GM21723 (cell line): ENCODE measurements at regions not wholly inside any gene's neighbourhood (a gene's known extent, or its start where the extent isn't known, plus 50 kb on each side); places are given as distances from the start of the nearest gene placed in this dataset.

ENCODE experiments used
- ATAC-seq: cut with Tn5 transposase; IDR thresholded peaks from one replicate; pipeline ENCODE4 v1.9.1; 2021; ENCODE audit warnings: mild to moderate bottlenecking, moderate library complexity; ENCODE audit not compliant: unreplicated experiment

GRCh38 chr1:58380345-58380744 lies 166.2 kb downstream of the OMA1 start:
- no peak for ATAC-seq

GRCh38 chr1:58367217-58367616 lies 179.3 kb downstream of the OMA1 start:
- ATAC-seq: no peak

GRCh38 chr1:58365328-58365727 lies 181.2 kb downstream of the OMA1 start:
- no peak for ATAC-seq

- ATAC-seq: no peak
These were observed 182.9 kb downstream of the OMA1 start for GRCh38 chr1:58363585-58363984.

- ATAC-seq: no peak
These were observed 185.4 kb downstream of the OMA1 start for GRCh38 chr1:58361134-58361533.

- ATAC-seq: no peak
These were observed 188.2 kb downstream of the OMA1 start for GRCh38 chr1:58358346-58358745.

GRCh38 chr1:58356402-58356801 lies 190.1 kb downstream of the OMA1 start:
- ATAC-seq: no peak

- no peak for ATAC-seq
These were observed 193.4 kb downstream of the OMA1 start for GRCh38 chr1:58353168-58353567.

GRCh38 chr1:58352476-58353092 lies 193.9 kb downstream of the OMA1 start:
- ATAC-seq: no peak

GRCh38 chr1:58346036-58346355 lies 200.5 kb downstream of the OMA1 start:
- ATAC-seq: no peak

- no peak for ATAC-seq
These were observed 201.1 kb downstream of the OMA1 start for GRCh38 chr1:58345215-58346035.

GRCh38 chr1:58340185-58340584 lies 206.3 kb downstream of the OMA1 start:
- no peak for ATAC-seq

GRCh38 chr1:58338081-58338480 lies 208.4 kb downstream of the OMA1 start:
- ATAC-seq: no peak

- ATAC-seq: no peak
These were observed 213.0 kb downstream of the OMA1 start for GRCh38 chr1:58333511-58333910.

- ATAC-seq: no peak
These were observed 215.4 kb downstream of the OMA1 start for GRCh38 chr1:58331156-58331555.

GRCh38 chr1:58325866-58326265 lies 220.7 kb downstream of the OMA1 start:
- ATAC-seq: no peak

- no peak for ATAC-seq
These were observed 222.0 kb downstream of the OMA1 start for GRCh38 chr1:58324558-58324957.

GRCh38 chr1:58318157-58319005 lies 228.1 kb downstream of the OMA1 start:
- no peak for ATAC-seq

GRCh38 chr1:58317694-58318093 lies 228.8 kb downstream of the OMA1 start:
- no peak for ATAC-seq

- no peak for ATAC-seq
These were observed 229.4 kb downstream of the OMA1 start for GRCh38 chr1:58317086-58317485.

- no peak for ATAC-seq
These were observed 230.4 kb downstream of the OMA1 start for GRCh38 chr1:58316141-58316540.
